ENCODE measurements at regions not wholly inside any gene's neighbourhood (a gene's known extent, or its start where the extent isn't known, plus 50 kb on each side); places are given as distances from the start of the nearest gene placed in this dataset.
"Not testable (repeated sequence)": the region's sequence is repeated elsewhere in the genome, so short reads cannot be mapped to it uniquely, and the experiment has no call there.

DNA sequence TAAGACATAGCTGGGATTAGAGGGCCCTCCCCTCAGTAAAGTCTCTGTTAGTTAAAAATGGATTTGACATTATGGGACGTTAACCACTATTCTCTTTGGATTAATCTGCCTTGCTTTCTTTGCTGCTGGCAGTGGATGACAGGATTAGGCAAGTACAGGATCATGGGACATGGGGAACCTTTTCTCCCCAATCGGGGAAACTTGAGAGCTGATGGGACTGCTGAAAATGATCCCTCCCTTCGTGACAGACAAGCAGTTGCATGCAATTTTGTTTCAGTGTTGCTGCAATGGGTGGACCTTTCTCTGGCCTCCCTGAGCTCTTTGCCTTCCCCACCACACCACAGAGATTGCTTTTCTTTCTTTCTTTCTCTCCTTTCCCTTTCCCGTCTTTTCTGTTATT is 120.2 kb upstream of the BANK1 start:
- no peak for DNase-seq (ENCODE audit: low read depth)

DNA sequence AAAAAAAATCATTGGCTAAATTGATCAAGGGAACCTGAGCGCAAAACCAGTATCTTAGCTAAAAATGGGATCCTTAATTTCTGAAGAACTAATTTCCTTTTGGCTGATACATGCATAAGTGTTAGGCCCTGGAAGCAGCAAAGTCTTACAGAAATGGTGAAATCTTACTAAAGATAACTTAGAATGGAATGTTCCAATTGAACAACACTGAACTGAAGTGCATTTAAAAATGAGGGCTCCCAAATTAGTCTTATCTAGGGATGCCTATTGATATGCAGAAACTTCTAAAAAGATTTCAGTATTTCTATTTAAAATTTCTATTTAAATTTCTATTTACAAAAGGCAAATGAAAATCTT is 120.7 kb upstream of the BANK1 start:
- DNase-seq (ENCODE audit: low read depth), result no peak

DNA sequence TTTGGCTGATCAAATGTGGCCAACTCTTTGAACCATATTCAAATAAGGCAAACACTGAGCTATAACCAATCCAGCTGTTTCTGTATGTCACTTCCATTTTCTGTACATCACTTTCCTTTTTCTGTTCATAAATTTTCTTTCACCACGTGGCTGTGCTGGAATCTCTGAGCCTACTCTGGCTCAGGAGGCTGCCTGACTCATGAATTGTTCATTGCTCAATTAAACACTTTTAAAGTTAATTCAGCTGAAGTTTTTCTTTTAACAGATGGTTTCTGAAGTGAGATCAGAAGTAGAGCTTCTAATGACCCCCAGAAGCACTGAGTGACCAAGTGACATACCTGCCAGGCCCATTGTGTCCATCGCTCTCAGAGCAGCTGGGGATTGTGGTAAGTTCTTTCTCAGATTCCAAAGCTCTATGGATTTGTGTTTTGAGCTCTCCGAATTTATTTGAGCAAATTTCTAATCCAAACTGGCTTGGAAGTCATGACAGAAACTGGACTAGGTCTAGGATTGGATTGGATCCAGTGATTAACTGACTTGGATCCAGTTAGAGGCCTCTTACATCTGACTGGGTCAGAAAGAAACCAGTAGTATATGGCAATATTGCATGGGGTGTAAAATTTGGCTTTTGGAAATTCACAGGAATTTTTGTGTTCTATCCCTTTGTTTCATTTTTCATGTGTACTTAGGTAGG is 121.2 kb upstream of the BANK1 start:
- no peak for DNase-seq (ENCODE audit: low read depth)

DNA sequence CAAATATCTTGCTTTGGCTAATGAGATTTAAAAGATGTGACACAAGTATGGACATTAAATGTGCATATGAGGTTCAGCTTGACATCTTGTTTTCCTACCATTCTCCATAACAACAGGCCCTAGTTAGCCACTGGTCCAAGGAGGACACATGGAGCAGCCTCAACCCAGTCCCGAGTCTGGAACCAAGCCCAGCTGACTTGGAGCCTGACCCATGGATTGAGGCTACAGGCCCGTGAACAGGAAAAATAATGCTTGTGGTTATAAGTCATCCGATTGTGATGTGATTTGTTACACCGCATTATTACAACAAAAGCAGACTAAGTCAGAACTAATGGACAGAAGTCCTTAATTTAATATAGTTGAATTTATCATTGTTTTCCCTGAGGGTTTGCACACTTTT is 123.2 kb upstream of the BANK1 start:
- no peak for DNase-seq (ENCODE audit: low read depth)

DNA sequence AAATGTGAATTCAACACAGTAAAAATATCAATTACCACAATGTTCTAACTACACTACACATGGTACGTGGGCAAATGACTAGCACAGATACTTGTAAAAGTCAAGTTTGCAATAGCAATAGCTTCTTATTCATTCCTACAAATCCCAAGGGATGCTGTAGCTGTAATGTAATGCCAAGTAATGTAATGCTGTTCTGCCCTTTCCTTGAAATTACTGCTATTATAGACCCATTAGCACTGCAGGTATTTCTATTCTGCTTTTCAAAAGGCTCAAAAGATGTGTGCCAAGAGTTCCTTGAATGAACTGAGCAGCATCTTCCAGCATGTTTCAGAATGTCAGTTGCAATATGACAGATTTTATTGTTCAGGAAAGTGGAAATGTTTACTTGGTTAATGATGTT is 129.9 kb upstream of the BANK1 start:
- DNase-seq (ENCODE audit: low read depth), result no peak

DNA sequence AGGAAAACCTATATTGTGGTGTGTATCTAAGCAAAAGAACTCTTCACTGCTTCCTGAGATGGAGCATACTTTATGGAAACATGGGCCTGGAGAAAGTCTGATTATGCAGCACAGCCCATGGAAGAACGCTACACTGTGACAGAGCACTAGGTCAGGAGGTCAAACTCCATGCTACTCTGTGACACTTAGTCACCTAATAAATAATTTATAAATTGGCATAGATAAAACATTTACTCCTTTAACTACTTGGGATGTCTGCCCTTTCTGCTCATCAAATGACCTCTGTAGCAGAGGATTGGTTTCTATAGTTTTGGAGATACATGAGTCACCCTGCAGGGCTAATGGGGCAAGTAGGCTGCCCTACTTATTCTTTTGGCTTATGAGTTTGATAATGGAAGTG is 134.7 kb upstream of the BANK1 start:
- DNase-seq (ENCODE audit: low read depth), result no peak

DNA sequence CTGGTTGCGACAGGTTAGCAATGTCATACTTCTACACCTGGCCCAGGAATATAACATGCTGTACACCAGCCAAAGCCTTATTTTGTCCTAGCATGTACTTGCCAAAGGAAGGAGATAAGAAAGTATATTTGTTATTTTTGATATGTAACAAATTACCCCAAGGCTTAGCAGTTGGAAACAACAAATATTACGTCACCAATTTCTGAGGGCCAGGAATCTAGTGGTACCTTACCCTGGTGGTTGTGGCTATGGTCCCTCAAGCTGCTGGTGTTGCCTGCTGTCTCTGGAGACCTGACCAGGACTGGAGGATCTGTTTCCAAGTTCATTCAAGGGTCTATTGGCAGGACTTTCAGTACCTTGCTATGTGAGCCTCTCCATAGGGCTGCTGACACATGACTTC is 135.5 kb upstream of the BANK1 start:
- DNase-seq (ENCODE audit: low read depth), result no peak

DNA sequence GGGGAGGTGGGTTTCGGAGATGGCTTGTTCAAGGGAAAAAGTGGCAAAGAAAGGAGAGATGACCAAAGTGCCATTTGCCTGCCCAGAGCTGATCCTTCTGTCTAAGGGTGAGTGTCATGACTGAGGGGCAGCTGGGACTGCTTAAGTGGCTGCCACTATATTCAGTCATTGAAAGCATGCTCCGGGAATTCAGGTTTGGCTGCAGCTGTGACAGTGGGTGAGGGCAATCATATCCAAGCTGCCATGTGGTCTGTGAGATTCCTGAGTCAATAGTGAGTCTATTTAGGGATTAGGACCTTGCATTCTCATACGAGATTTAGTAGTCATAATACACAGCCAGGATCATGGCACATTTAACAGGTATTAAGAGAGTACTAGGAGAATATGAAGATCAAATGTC is 138.8 kb upstream of the BANK1 start:
- DNase-seq (ENCODE audit: low read depth), result no peak

DNA sequence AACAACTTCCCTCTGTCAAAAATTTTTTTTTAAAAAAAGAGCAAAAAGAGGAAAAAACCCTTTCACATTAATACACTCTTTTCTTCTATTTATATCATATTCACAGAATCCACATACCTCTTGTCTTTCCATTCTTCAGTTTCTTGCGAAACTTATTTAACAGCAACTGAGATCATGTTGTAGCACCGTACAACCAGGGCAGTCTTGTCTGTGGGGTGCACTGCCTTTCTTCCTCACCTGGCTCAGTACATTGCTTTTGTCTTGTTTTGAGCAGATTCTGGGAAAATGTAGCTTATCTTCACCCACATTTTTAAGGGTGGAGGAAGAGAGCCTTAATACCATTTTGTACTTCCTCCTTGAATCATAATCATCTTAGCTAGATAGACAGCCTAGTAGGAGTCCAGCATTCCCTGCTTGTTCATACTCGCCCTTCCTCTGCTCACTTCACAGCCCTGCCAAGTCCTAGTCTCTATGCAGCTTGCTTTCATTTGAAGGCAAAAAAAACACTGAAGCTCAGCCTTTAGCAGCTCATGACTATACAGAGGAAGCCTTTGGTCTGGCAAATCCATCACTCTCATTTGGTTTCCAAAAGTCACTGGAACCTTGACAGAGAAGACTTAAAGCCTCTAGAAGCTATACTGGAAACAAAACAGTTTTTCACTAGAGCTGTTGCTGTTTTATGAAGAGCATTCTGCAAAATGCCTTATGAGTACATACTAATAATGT is 140.6 kb upstream of the BANK1 start:
- no peak for DNase-seq (ENCODE audit: low read depth)

DNA sequence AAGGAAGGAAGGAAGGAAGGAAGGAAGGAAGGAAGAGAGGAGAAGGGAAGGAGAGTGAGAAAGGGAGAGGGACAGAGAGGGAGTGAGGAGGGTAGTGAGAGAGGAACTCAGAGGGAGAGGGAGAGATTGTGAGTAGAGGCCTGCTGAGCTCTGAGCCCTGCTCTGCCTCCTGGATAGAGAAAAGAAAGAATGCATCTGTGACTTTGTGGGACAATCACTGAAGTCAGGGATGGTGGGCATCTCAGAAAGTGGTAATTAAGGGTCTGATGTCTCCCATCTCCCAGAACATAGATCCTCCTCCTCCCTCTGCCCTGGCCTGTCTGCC is 142.9 kb upstream of the BANK1 start:
- no peak for DNase-seq (ENCODE audit: low read depth)

DNA sequence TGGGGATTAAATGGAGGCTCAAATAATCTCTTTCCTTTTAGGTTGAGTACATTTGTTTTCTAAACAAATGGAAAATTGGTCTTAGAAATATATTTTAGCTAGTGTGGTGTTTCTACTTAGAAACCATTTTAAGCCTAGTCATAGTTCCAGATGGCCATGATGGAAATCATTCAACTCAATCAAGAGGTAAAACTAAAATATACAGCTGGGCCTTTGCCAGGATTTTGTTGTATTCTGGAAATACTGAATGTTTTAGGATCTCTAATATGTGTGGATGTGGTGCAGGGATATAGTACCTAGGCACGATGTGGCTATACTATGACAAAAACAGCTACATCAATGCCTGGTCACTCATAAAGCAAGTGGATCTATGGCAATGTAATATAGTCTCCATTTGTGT is 146.0 kb upstream of the BANK1 start:
- DNase-seq (ENCODE audit: low read depth), result no peak

DNA sequence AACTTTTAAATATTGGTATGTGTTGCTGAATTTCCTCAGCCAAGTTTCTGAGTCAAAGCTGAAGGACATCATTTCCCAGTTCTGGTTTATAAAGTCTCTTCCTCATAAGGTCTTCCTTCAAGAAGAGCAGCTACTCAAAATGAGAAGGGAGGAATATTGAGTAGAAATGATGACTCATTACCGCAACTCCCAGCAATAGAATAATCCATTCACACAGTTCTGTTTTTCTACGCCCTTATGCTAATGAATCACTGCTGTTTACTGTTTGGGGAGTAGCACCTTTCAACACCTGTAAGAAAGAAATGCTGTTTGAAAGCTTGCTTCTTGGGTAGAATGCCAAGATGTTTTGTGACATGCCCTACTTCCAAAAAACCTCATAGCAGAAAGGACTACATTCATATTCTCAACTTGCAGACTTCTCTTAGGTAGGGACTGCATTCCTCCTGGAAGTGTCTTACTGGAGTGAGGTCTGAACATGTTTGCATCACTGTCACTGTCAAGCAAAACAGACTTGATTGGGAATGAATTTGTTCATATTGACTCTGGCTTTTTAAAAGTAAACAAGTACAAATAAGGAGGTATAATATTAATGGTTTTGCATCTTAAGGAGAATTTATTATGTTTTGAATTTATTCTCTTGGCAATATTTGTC is 147.2 kb upstream of the BANK1 start:
- DNase-seq (ENCODE audit: low read depth), result no peak

DNA sequence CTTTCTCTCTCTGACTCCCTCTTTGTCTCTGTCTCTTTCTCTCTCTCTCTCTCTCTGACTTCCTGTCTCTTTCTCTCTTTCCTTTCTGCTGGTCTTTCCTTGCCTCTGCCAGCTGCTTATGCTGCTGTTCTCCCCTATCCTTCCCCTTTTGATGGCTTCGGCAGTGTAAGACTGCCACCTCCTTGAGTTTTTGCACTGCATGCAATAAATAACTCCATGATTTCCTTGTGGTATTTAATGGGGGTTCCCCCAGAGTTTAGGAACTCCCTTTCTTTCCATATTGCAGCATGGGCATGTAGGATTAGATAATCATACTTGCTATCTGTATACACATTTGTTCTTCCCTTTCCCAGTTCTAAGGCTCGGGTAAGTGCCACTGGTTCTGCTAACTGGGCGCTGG is 157.8 kb upstream of the BANK1 start:
- not testable (repeated sequence) for DNase-seq (ENCODE audit: low read depth)

DNA sequence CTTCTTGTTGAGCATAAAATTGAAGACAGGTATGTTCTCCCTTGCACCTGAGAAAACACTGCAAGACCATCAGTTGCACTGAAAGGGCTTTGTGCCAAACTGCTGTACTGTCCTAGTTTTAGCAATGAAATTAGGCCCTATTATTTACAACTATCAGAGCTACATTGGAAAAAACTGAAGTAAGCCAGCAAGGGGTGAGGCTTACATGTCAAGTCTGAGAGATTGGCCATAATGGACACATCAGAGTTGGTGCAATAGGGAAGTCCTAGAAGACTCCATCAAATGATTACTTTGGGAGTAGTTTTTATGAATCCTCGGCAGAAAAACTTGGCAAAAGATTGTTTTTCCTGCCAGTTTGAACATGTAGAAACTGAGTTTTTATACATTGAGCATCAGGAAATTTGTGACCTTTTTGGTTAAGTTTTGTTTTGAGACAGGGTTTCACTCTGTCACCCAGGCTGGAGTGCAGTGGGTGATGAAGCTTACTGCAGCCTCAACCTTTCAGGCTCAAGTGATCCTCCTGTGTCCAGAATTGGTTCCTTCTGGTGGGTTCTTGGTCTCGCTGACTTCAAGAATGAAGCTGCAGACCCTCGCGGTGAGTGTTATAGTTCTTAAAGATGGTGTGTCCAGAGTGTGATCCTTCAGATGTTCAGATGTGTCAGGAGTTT is 160.1 kb upstream of the BANK1 start:
- no peak for DNase-seq (ENCODE audit: low read depth)

DNA sequence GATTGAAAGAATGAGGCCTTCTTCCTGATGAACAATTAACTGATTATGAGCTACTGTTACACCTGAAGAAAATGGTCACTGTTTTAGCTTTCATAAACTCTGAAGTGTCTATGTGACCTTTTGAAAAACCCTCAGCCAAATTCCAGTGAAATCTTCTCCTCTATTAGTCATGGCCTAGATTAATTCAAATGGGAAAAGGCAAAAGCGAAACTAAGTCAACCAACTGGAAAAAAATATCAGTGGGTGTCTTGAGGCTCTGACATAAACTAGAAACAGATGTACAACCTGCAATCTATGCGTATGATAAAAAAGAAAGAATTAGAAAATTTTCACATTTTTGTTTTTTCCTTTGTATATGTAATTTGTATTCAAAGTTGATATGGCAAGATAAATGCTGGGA is 169.4 kb upstream of the BANK1 start:
- DNase-seq (ENCODE audit: low read depth), result no peak

DNA sequence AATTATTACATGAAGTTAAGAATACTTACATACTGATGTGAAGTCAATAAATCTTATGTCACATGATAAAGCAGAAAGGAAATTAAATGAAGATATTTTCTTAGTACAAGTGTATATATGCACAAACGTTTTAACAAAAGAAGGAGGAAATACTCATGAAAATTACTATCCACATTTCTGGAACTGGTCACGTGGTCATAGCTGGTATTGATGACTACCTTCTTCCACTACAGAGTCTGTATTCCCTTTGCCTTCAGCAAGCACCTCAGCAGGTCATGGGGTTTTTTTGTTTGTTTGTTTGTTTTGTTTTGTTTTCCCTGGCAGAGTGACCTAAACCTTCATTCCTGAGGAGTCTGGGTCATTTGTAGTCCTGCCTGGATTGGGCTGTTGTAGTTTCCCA is 174.9 kb upstream of the BANK1 start:
- DNase-seq (ENCODE audit: low read depth), result no peak

DNA sequence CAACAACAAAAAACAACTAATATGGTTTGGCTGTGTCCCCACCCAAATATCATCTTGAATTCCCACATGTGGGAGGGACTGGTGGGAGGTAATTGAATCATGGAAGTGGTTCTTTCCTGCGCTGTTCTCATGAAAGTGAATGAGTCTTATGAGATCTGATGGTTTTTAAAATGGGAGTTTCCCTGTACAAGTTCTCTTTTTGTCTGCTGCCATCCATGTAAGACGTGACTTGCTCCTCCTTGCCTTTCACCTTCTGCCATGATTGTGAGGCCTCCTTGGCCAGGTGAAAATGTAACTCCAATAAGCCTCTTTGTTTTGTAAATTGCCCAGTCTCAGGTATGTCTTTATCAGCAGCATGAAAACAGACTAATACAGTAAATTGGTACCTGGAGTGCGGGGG is 183.5 kb upstream of the BANK1 start:
- DNase-seq (ENCODE audit: low read depth), result not testable (repeated sequence)

DNA sequence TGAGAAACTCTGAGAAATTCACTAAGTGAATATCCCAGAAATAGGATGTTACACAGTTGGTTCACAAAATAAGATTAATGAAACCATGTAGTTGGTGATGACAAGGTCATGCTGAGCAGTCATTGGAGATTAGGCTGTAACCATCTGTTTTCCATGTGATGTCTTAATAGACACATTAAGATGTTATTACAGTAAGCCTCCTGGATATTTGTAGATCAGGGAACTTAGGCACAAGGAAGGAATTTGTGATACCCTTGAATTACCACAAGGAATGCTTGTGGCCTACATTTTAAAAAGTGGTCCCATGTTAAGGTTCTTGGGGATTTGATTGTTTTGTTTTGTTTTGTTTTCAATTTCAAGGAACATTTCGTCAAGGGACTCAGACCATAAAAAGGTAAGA is 185.6 kb upstream of the BANK1 start:
- DNase-seq (ENCODE audit: low read depth), result no peak

DNA sequence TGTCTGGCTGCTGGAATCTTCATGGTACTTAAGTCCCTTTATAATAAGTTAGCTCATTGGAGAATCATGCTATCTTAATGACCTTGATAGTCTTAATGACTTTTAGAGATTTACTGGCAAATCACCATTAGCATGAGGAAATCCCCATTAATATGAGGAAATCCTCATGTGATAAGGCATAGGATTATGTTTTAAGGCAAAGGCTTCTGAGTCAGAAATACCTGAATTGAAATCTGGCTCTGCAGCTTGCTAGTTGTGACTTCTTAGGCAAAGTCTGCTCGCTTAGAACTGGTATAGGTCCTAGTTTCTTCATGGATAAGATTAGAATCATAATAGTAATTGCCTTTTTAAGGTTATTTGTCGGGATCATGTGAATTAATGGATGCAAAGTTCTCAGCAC is 190.2 kb upstream of the BANK1 start:
- no peak for DNase-seq (ENCODE audit: low read depth)

DNA sequence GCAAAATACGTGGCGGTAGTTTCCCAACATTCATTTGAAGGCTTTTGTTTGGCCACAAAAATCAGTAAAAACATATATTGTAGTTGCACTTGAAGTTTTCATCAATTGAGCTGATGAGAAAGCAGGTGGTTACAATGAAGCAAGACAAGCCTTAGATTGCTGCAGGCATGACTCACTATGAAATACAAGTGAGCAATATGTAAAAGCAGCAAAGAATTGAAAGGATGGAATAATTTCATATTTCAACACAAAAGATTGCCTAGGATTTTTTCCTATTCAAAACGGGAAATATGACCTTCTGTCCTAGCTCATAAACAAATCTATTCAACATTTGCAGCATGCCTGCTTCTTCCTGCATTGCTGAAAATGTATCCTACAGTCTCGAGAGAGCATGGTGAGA is 190.9 kb upstream of the BANK1 start:
- DNase-seq (ENCODE audit: low read depth), result peak; percentile 64

DNA sequence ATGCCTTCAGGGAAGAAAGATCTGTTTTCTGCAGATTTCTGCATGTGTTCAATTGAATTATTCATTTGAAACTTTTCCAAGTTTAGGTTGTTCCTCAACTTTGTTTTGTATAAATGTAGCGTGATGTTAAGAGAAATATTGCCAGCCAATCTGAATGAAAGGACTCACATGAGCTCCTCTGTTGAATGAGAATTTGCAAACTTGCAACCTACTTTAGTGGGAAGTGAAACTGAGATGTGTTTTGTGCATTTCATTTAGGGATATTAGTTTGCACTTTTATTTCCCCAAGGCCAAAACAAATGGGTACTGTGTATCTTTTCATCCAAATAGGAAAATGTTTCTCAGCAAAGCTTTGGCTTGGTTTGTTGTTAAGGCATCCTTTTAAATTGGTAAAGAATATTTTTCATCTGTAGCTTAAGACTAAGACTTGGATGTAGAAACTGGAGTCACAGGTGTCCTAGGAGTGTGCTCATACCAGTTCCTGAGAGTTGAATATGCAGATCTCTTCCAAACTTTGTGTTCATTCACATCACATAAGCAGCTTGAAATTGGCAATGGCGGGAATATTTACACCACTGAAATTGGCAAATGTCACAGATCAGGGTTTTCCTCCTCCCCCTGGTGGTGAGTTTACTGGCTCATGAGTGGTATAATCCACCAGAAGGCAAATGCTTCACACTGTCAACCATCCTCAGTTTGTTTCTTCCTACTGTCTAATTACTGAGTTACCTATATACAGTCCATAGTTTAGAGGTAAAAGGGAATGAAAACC is 193.6 kb upstream of the BANK1 start:
- no peak for DNase-seq (ENCODE audit: low read depth)

DNA sequence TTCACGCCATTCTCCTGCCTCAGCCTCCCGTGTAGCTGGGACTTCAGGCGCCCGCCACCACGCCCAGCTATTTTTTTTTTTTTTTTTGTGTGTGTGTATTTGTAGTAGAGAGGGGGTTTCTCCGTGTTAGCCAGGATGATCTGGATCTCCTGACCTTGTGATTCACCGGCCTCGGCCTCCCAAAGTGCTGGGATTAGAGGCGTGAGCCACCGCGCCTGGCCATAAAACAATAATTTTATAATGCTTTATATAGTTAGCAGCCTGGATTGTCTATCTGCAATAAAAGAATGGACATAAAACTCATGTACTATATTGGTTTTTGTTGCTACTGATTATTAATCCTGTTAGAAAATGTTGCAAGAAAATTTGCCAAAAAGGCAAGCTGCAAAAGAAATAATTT is 195.9 kb upstream of the BANK1 start:
- DNase-seq (ENCODE audit: low read depth), result no peak

DNA sequence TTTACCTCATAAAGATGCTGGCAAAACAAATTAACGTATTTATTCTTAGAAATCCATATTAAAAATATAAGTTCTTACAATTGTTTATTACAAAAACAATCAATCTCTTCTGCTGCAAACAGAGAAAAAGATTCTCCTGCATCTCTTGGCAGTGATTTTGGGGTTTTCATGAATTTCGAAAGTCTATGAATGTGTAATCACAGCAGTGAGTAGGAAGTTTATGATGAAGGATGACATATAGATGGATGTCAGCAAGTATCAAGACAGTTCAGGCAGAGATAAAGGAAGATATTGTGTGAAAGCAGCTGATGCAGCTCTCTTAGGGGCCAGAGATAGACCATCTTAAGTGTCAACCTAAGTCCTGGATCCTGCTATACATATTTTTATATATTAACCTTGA is 196.9 kb upstream of the BANK1 start:
- no peak for DNase-seq (ENCODE audit: low read depth)

Measured in HS-5 (cell line).